ENCODE measurements at regions not wholly inside any gene's neighbourhood (a gene's known extent, or its start where the extent isn't known, plus 50 kb on each side); places are given as distances from the start of the nearest gene placed in this dataset.
"Not testable (repeated sequence)": the region's sequence is repeated elsewhere in the genome, so short reads cannot be mapped to it uniquely, and the experiment has no call there.

GRCh38 chr4:49157630-49158029 lies 171.6 kb downstream of the CWH43 start:
- TF ChIP-seq, protein P1, sequence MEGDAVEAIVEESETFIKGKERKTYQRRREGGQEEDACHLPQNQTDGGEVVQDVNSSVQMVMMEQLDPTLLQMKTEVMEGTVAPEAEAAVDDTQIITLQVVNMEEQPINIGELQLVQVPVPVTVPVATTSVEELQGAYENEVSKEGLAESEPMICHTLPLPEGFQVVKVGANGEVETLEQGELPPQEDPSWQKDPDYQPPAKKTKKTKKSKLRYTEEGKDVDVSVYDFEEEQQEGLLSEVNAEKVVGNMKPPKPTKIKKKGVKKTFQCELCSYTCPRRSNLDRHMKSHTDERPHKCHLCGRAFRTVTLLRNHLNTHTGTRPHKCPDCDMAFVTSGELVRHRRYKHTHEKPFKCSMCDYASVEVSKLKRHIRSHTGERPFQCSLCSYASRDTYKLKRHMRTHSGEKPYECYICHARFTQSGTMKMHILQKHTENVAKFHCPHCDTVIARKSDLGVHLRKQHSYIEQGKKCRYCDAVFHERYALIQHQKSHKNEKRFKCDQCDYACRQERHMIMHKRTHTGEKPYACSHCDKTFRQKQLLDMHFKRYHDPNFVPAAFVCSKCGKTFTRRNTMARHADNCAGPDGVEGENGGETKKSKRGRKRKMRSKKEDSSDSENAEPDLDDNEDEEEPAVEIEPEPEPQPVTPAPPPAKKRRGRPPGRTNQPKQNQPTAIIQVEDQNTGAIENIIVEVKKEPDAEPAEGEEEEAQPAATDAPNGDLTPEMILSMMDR (IDR thresholded peaks at IDR 0.05): not testable (repeated sequence)
- not testable (repeated sequence) for TF ChIP-seq CHD2 (IDR thresholded peaks at IDR 0.05; ENCODE audit: low read length, partially characterized antibody); GABPA (IDR thresholded peaks at IDR 0.05; ENCODE audit: low read depth)

Data from SK-N-SH (cell line).